ENCODE measurements at regions not wholly inside any gene's neighbourhood (a gene's known extent, or its start where the extent isn't known, plus 50 kb on each side); places are given as distances from the start of the nearest gene placed in this dataset.

GRCh38 chr7:66423729-66424128 lies 205.0 kb upstream of the KCTD7 start:
- H3K4me2 ChIP-seq (ENCODE audit: low read depth, low read length), result no peak overlapping the region
- 0 out of 2 replicates have a peak, but pooled peaks cover 4% of the 10 kb centered on the region for H3K9me1 ChIP-seq (ENCODE audit: insufficient read depth, low read length)
- H4K20me1 ChIP-seq (ENCODE audit: insufficient read depth, low read length), result no peaks in the 10 kb centered on the region
- WGBS, 2 experiments (ENCODE audit: extremely low coverage in 2 of 2, insufficient read length in 1 of 2), result 100% methylated on average over 2 of the region's 7 CpGs; no CpG with 5 or more reads in 1 of the 2 experiments
- no peak overlapping the region for H2AK5ac ChIP-seq (ENCODE audit: low read depth, low read length)
- H4K91ac ChIP-seq (ENCODE audit: insufficient read depth, low read depth, low read length), result no peak overlapping the region
- no peak overlapping the region for H3K4ac ChIP-seq (ENCODE audit: low read depth, low read length)
- H2BK5ac ChIP-seq (ENCODE audit: low read depth, low read length, poor library complexity, severe bottlenecking), result no peak overlapping the region
- no peak overlapping the region for H2AFZ ChIP-seq (replicated peaks; ENCODE audit: low read length, poor library complexity)
- no peak overlapping the region for H3K4me3 ChIP-seq (ENCODE audit: insufficient read depth, low read depth, low read length)
- in situ Hi-C loops (cut with MboI; ENCODE audit: low sequenced_read_pairs) (no loop called here), intact Hi-C loops (cut with micrococcal nuclease) (no loop called here), dilution Hi-C loops (cut with HindIII; ENCODE audit: low sequenced_read_pairs, unreplicated experiment) (no loop called here)
- H3K56ac ChIP-seq (ENCODE audit: extremely low read depth, insufficient read depth, low read length), result no peak overlapping the region
- no peak for ATAC-seq (ENCODE audit: low read depth)
- H3K27me3 ChIP-seq (ENCODE audit: control insufficient read depth, insufficient read depth, low read length), result no peaks in the 10 kb centered on the region
- H3K36me3 ChIP-seq (ENCODE audit: control insufficient read depth, insufficient read depth, low read length), result no peaks in the 10 kb centered on the region; the same call in 1 of the 2 replicates
- no peaks in the 10 kb centered on the region for H3K9me3 ChIP-seq (ENCODE audit: control insufficient read depth, insufficient read depth, low read length)
- no peak overlapping the region for H2BK20ac ChIP-seq (ENCODE audit: low read depth, low read length)
- H3K27ac ChIP-seq (ENCODE audit: insufficient read depth, low read length), result no peak overlapping the region
- no peak overlapping the region for H3K14ac ChIP-seq (replicated peaks; ENCODE audit: low read depth, low read length)
- no peaks in the 10 kb centered on the region for H3K4me1 ChIP-seq (ENCODE audit: control insufficient read depth, insufficient read depth, low read length)
- no peak overlapping the region for H3K23ac ChIP-seq (ENCODE audit: low read depth, low read length)
- H2BK120ac ChIP-seq (ENCODE audit: low read depth, low read length), result no peak overlapping the region
- no peak for DNase-seq
- H3K18ac ChIP-seq (ENCODE audit: low read depth, low read length), result no peak overlapping the region
- no peak overlapping the region for H2AK9ac ChIP-seq (replicated peaks; ENCODE audit: low read depth, low read length, poor library complexity)
- ChIA-PET CTCF (no interaction called here), POLR2A (ENCODE audit: unreplicated experiment) (no interaction called here)
- no peak overlapping the region for H2BK15ac ChIP-seq (ENCODE audit: low read depth, low read length)
- H3K79me1 ChIP-seq (ENCODE audit: low read depth in 1 of 2, low read length in 2 of 2), result no peaks in the 10 kb centered on the region
- H3K9ac ChIP-seq (ENCODE audit: low read depth, low read length), result no peak overlapping the region
- H4K5ac ChIP-seq (ENCODE audit: low read depth, low read length), result no peak overlapping the region
- no TSS peak for BruUV-seq (replicated peaks)
- no peak overlapping the region for H4K8ac ChIP-seq (ENCODE audit: low read depth in 2 of 2, low read length in 2 of 2)
- TF ChIP-seq USF2 (IDR thresholded peaks at IDR 0.05; ENCODE audit: low read depth, low read length) (no peak), ELK1 (IDR thresholded peaks at IDR 0.05; ENCODE audit: borderline replicate concordance, low read depth, low read length) (no peak), MAZ (IDR thresholded peaks at IDR 0.05; ENCODE audit: borderline replicate concordance, low read depth, low read length) (no peak), CEBPB (IDR thresholded peaks at IDR 0.05; ENCODE audit: low read depth, low read length) (no peak), RAD21 (IDR thresholded peaks at IDR 0.05; ENCODE audit: low read length) (no peak), NFE2L2 (IDR thresholded peaks at IDR 0.05; ENCODE audit: low read depth, low read length) (no peak), CTCF (conservative IDR thresholded peaks at IDR 0.05; ENCODE audit: low read depth, low read length) (no peak), SMC3 (IDR thresholded peaks at IDR 0.05; ENCODE audit: low read depth, low read length) (no peak), RFX5 (IDR thresholded peaks at IDR 0.05; ENCODE audit: low read depth, low read length) (no peak), RCOR1 (IDR thresholded peaks at IDR 0.05; ENCODE audit: insufficient replicate concordance, low read length) (no peak), CHD1 (IDR thresholded peaks at IDR 0.05; ENCODE audit: low read depth, low read length) (no peak), POLR2A (IDR thresholded peaks at IDR 0.05; ENCODE audit: low read depth, low read length) (no peak), FOS (IDR thresholded peaks at IDR 0.05; ENCODE audit: low read depth, low read length) (no peak), MXI1 (IDR thresholded peaks at IDR 0.05; ENCODE audit: borderline replicate concordance, low read depth, low read length) (no peak), BHLHE40 (IDR thresholded peaks at IDR 0.05; ENCODE audit: low read depth, low read length) (no peak), MAFK (IDR thresholded peaks at IDR 0.05; ENCODE audit: low read depth, low read length) (no peak)
